AG20443 (cell line): ENCODE measurements at regions not wholly inside any gene's neighbourhood (a gene's known extent, or its start where the extent isn't known, plus 50 kb on each side); places are given as distances from the start of the nearest gene placed in this dataset.

Experiments used
- DNase-seq: peaks from one replicate; pipeline ENCODE4 v3.0.0; 2012; ENCODE audit warnings: low spot score, mixed read lengths

DNA sequence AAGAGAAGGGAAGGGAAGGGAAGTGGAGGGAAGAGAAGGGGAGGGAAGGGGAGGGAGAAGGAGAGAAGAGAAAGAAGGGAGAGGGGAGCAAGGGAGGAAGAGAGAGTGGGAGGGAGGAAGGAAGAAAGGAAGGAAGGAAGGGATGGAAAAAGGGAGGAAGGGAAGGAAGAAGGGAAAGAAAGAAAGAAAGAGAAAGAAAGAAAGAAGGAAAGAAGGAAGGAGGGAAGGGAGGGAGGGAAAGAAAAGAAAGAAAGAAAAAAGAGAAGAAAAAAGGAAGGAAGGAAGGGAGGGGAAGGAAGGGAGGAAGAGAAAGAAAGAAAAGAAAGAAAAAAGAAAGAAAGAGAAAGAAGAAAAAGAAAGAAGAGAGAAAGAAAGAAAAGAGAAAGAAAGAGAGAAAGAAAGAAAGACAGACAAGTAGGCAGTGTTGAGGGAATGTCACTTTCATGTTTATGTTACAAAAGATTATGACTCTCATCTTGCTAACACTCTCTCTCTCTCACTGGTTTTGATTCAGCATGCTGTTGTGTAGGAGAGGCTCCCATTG lies 58.0 kb upstream of the ZNF804A start:
- no peak for DNase-seq

DNA sequence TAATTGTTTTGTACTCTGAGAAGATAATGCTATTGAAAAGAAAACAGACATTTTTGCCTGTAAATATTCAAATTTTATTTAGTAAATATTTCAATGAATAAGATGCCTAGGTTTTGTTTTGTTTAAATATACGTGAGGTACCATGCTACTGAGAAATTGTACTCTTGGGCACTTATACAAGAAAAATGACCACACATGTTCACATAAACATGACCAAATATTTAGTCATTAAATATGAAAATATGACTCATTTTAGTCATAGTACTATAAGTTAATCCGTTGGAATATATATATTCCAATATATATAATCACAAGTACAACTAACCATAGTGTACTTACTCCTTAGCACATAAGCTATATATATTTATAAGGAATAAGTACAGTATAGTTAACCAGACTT lies 56.7 kb upstream of the ZNF804A start:
- no peak for DNase-seq

DNA sequence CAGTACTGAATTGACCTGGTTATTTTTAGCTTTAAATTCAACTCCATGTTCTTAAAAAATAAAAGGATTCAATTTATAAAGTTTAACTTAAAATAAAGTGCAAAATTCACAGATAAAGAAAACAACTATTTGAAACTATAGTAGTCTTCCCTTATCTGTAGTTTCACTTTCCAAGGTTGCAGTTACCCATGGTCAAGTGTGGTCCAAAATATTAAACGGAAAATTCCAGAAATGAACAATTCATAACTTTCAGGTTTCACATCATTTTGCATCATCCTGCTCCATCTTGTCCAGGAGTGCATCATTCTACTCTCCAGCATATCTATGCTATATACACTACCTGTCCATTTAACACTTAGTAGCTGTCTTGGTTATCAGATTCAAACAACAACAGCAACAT lies 54.5 kb upstream of the ZNF804A start:
- DNase-seq = no peak
